IPS-20b (cell line): ENCODE measurements at regions not wholly inside any gene's neighbourhood (a gene's known extent, or its start where the extent isn't known, plus 50 kb on each side); places are given as distances from the start of the nearest gene placed in this dataset.

ENCODE experiments used
- H3K27ac ChIP-seq: one replicate; pipeline ENCODE4 v1.5.1; 2013; ENCODE audit warnings: low read length
- H3K27me3 ChIP-seq: 2 replicates; pipeline ENCODE4 v1.6.1; 2013; ENCODE audit warnings: mild to moderate bottlenecking, low read length, inconsistent platforms; ENCODE audit not compliant: insufficient read depth
- H3K36me3 ChIP-seq: 2 replicates; pipeline ENCODE4 v1.6.1; 2013; ENCODE audit warnings: low read depth, mild to moderate bottlenecking, inconsistent platforms, low read length, moderate library complexity; ENCODE audit not compliant: insufficient read depth
- H3K4me1 ChIP-seq: 2 replicates; pipeline ENCODE4 v1.6.1; 2013; ENCODE audit warnings: mild to moderate bottlenecking, control low read depth, inconsistent platforms, low read length, moderate library complexity; ENCODE audit not compliant: insufficient read depth
- H3K4me3 ChIP-seq: 2 replicates; pipeline ENCODE4 v1.5.1; 2013; ENCODE audit warnings: mild to moderate bottlenecking, low read length, inconsistent platforms
- H3K9ac ChIP-seq: 2 replicates; pipeline ENCODE4 v1.6.1; 2013; ENCODE audit warnings: low read depth, mild to moderate bottlenecking, inconsistent platforms, low read length, moderate library complexity
- H3K9me3 ChIP-seq: 2 replicates; pipeline ENCODE4 v1.6.1; 2013; ENCODE audit warnings: mild to moderate bottlenecking, low read depth, low read length, inconsistent platforms; ENCODE audit not compliant: insufficient read depth

- no peaks in the 10 kb centered on the region for H3K27me3 ChIP-seq
- H3K4me3 ChIP-seq, result no peak overlapping the region
- no peaks in the 10 kb centered on the region; the same call in 1 of the 2 replicates for H3K4me1 ChIP-seq
- H3K9me3 ChIP-seq, result no peaks in the 10 kb centered on the region
- no peaks in the 10 kb centered on the region for H3K36me3 ChIP-seq
- no peak overlapping the region for H3K27ac ChIP-seq
- H3K9ac ChIP-seq, result no peak overlapping the region
Observed at GRCh38 chr14:62308316-62308715, 546.1 kb downstream of the SNAPC1 start.

DNA sequence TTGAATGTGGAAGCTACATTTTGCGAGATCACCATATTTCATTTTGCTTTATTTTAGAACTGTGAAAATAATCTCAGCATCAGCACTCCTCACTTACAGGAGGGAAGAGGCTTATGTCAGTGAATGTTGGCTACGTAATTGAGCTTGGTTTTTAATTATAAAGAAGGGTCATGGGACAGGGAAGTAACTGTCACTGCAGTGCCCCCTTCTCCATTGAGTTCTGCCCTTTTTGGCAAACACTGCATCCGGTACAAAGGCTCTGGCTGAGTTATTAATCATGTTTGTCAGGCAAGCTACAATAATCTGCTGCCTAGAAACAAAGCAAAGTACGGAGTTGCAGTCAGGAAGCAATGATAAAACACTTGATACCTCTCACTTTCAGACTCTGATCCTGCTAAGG, 546.7 kb downstream of the SNAPC1 start:
- no peak overlapping the region for H3K9ac ChIP-seq
- no peaks in the 10 kb centered on the region for H3K36me3 ChIP-seq
- H3K4me1 ChIP-seq, result no peaks in the 10 kb centered on the region; the same call in 1 of the 2 replicates
- no peak overlapping the region for H3K27ac ChIP-seq
- no peaks in the 10 kb centered on the region for H3K27me3 ChIP-seq
- no peak overlapping the region for H3K4me3 ChIP-seq
- H3K9me3 ChIP-seq, result no peaks in the 10 kb centered on the region

DNA sequence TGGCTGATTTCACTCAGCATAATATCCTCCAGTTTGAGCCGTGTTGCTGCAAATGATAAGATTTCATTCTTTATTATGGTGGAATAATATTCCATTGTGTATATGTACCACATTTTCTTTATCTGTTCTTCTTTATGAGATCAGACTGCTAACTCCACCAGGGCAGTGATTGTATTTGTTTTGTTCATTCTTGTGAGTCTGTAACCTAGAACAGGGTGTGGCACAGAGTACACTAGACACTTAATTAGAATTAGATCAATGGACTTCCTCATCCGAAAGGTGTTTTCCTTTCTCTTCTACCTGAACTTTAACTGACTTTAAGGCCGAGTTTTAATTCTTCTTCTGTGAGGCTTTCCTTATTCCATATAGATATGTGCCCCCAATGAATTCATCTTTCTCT, 551.0 kb downstream of the SNAPC1 start:
- H3K9me3 ChIP-seq, result no peaks in the 10 kb centered on the region
- H3K4me3 ChIP-seq, result no peak overlapping the region
- H3K9ac ChIP-seq, result no peak overlapping the region
- H3K27me3 ChIP-seq, result no peaks in the 10 kb centered on the region
- H3K27ac ChIP-seq, result no peak overlapping the region
- H3K36me3 ChIP-seq, result no peaks in the 10 kb centered on the region
- no peaks in the 10 kb centered on the region; the same call in 1 of the 2 replicates for H3K4me1 ChIP-seq

DNA sequence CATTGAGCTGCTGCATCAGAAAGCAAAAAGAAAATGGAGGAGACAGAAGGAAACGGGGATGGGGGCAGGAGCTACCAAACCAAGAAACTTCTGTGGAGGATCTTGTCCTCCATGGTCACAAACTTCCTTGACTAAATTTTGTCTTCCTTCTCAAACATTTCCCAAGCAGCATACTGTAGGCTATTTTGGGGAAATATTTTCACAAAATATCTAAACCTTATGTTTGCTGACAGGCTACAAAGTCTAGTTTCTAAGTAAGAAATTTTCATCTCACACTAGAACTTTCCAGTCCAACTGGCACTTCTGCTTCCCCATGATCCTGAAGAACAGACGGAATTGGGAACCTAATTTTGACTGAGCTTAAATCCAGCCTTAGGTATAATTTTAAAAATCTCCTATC, 552.0 kb downstream of the SNAPC1 start:
- Histone ChIP-seq H3K4me3 (no peak overlapping the region), H3K9me3 (no peaks in the 10 kb centered on the region), H3K9ac (no peak overlapping the region), H3K27ac (no peak overlapping the region), H3K27me3 (no peaks in the 10 kb centered on the region), H3K4me1 (no peaks in the 10 kb centered on the region), H3K36me3 (no peaks in the 10 kb centered on the region)

DNA sequence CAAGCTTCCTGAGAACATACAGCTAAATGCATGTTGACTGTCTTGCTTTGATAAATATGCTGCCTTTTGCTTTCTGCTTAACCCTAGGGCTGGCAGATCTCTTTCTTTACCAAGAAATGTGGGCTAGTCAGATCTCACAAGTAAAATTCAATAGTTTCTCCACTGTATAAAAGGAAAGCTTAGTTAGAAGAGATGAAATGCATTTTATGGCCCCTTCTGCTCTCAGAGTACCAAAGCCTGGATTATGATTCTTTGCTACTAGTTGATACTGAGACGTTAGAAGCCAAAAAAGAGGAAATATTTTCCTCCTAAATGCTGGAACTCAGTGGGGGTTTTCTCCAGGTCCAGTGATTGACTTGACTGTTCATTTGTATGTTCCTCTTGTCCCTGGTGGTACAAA, 552.7 kb downstream of the SNAPC1 start:
- H3K27me3 ChIP-seq, result no peaks in the 10 kb centered on the region
- H3K36me3 ChIP-seq, result no peaks in the 10 kb centered on the region
- no peaks in the 10 kb centered on the region for H3K4me1 ChIP-seq
- H3K9ac ChIP-seq, result no peak overlapping the region
- H3K9me3 ChIP-seq, result no peaks in the 10 kb centered on the region
- no peak overlapping the region for H3K27ac ChIP-seq
- H3K4me3 ChIP-seq, result no peak overlapping the region

GRCh38 chr14:62315631-62316030, 553.4 kb downstream of the SNAPC1 start:
- Histone ChIP-seq H3K27ac (no peak overlapping the region), H3K4me1 (no peaks in the 10 kb centered on the region), H3K9ac (no peak overlapping the region), H3K36me3 (no peaks in the 10 kb centered on the region), H3K4me3 (no peak overlapping the region), H3K27me3 (no peaks in the 10 kb centered on the region), H3K9me3 (no peaks in the 10 kb centered on the region)

DNA sequence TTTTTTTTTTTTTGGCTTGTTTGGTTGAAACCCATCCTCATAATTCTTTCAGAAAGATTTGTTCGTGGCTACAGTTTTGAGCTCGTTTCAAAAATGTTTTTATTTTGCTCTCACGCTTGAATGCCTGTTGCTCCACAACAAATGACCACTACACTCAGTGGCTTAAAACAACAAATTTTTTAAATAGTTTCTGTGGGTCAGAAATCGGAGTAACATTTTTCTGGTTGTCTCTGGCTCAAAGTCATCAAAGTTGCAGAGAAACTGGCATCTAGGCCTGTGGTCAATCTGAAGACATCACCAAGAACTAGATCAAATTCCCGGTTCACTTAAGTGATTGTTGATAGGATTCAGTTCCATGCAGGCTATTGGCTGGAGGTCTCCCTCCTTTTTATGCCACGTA, 560.0 kb downstream of the SNAPC1 start:
- Histone ChIP-seq H3K9me3 (no peaks in the 10 kb centered on the region; the same call in 1 of the 2 replicates), H3K9ac (no peak overlapping the region)

GRCh38 chr14:62329427-62329826, 567.2 kb downstream of the SNAPC1 start:
- no peaks in the 10 kb centered on the region for H3K4me1 ChIP-seq
- H3K9me3 ChIP-seq, result peaks cover 3% of the 10 kb centered on the region; the same call in 1 of the 2 replicates
- H3K4me3 ChIP-seq, result no peak overlapping the region
- H3K9ac ChIP-seq, result no peak overlapping the region
- H3K27ac ChIP-seq, result no peak overlapping the region
- H3K36me3 ChIP-seq, result no peaks in the 10 kb centered on the region
- H3K27me3 ChIP-seq, result no peaks in the 10 kb centered on the region

More for the DNA sequence above, 560.0 kb downstream of the SNAPC1 start:
- no peaks in the 10 kb centered on the region for H3K36me3 ChIP-seq
- H3K4me1 ChIP-seq, result no peaks in the 10 kb centered on the region
- no peak overlapping the region for H3K4me3 ChIP-seq
- H3K27me3 ChIP-seq, result no peaks in the 10 kb centered on the region
- H3K27ac ChIP-seq, result no peak overlapping the region

DNA sequence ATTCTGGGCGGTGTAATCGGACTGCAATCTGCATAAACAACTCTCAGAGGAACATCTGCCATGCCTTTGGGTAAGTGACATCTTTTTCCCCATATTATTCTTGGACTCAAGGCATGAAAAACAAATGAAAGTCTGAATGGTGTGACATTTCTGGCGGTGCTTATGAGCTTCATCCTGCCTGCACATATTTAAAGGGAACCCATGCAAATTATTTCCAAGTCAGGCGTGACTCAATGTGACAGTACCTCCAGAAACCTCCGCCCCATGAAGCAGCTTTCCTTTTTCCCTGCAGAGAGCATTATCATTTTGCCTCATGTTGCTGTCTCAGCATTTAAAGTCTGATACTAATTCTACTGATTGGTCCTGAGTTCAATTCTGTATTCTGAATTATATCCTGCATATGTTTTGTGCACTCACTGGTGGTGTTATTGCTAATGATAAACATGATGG, 585.4 kb downstream of the SNAPC1 start:
- H3K36me3 ChIP-seq, result no peaks in the 10 kb centered on the region
- H3K27ac ChIP-seq, result no peak overlapping the region
- no peaks in the 10 kb centered on the region for H3K27me3 ChIP-seq
- no peak overlapping the region for H3K9ac ChIP-seq
- no peak overlapping the region for H3K4me3 ChIP-seq
- no peaks in the 10 kb centered on the region for H3K4me1 ChIP-seq
- H3K9me3 ChIP-seq, result peaks cover 9% of the 10 kb centered on the region; the same call in 1 of the 2 replicates

DNA sequence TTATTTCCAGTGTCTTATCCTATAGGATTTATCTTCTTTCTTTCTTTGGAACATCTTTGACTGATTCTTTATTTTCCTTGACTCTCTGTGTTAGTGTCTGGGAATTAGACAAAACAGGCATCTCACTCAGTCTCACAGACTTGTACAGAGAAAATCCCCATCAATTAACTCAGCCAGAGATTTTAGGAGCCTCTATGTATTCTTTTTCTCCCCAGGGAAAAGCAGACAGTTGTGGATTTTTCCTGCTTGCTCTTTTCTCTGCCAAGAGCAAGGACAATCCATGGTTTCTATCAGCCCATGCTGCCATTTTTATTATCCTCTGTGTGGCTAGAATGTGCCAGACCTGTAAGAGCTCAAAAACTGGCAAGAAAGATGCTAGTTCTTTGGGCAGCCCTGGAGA, 595.1 kb downstream of the SNAPC1 start:
- H3K4me1 ChIP-seq, result peaks cover 4% of the 10 kb centered on the region; the same call in 1 of the 2 replicates
- H3K36me3 ChIP-seq, result no peaks in the 10 kb centered on the region
- H3K9ac ChIP-seq, result no peak overlapping the region
- H3K27me3 ChIP-seq, result no peaks in the 10 kb centered on the region
- no peak overlapping the region for H3K4me3 ChIP-seq
- no peak overlapping the region for H3K27ac ChIP-seq
- peaks cover 15% of the 10 kb centered on the region for H3K9me3 ChIP-seq

DNA sequence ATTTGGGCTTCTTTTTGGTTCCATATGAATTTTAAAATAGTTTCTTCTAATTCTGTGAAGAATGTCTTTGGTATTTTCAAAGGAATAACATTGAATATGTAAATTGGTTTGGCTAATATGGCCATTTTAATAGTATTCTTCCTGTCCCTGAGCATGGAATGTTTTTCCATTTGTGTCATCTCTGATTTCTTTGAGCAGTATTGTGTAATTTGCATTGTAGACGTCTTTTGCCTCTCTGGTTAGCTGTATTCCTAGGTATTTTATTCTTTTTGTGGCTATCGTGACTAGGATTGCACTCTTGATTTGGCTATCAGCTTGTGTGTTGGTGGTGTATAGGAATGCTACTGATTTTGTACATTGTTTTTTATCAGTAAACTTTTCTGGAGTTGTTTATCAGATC, 601.9 kb downstream of the SNAPC1 start:
- Histone ChIP-seq H3K4me3 (no peak overlapping the region), H3K27ac (no peak overlapping the region), H3K27me3 (no peaks in the 10 kb centered on the region), H3K4me1 (peaks cover 4% of the 10 kb centered on the region; the same call in 1 of the 2 replicates), H3K9ac (no peak overlapping the region), H3K36me3 (no peaks in the 10 kb centered on the region), H3K9me3 (no peaks in the 10 kb centered on the region)

DNA sequence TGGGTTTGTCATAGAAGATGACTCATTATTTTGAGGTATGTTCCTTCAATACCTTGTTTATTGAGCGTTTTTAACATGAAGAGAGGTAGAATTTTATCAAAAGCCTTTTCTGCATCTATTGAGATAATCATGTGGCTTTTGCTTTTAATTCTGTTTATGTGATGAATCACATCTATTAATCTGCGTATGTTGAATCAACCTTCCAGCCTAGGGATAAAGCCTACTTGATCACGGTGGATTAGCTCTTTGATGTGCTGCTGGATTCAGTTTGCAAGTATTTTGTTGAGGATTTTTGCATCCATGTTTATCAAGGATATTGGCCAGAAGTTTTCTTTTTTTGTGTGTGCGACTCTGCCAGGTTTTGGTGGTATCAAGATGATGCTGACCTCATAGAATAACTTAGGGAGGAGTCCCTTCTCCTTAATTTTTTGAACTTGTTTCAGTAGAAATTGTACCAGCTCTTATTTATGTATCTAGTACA, 602.6 kb downstream of the SNAPC1 start:
- H3K27me3 ChIP-seq, result no peaks in the 10 kb centered on the region
- H3K9ac ChIP-seq, result no peak overlapping the region
- no peaks in the 10 kb centered on the region for H3K9me3 ChIP-seq
- no peaks in the 10 kb centered on the region; the same call in 1 of the 2 replicates for H3K4me1 ChIP-seq
- no peak overlapping the region for H3K27ac ChIP-seq
- no peaks in the 10 kb centered on the region for H3K36me3 ChIP-seq
- H3K4me3 ChIP-seq, result no peak overlapping the region
